ENCODE measurements at regions not wholly inside any gene's neighbourhood (a gene's known extent, or its start where the extent isn't known, plus 50 kb on each side); places are given as distances from the start of the nearest gene placed in this dataset.

GRCh38 chr12:125841332-125841731 is 776.1 kb downstream of the AACS start:
- Histone ChIP-seq H4K8ac (ENCODE audit: extremely low read depth, insufficient read depth, low read length) (no peak overlapping the region), H3K9me3 (ENCODE audit: insufficient read depth in 2 of 2, low read depth in 1 of 2, low read length in 1 of 2) (no peaks in the 10 kb centered on the region), H4K91ac (replicated peaks; ENCODE audit: insufficient read length, low read length) (no peak overlapping the region), H2BK15ac (ENCODE audit: low read length) (no peak overlapping the region), H2AK5ac (ENCODE audit: low read depth, low read length) (no peak overlapping the region), H2BK20ac (ENCODE audit: low read length) (no peak overlapping the region), H3K9ac (replicated peaks in 1 of 4; ENCODE audit: extremely low read depth in 1 of 4, low read depth in 3 of 4, low read length in 3 of 4) (no peak overlapping the region), H3K14ac (ENCODE audit: insufficient read length) (no peak overlapping the region), H3K27me3 (replicated peaks in 1 of 4; ENCODE audit: control insufficient read depth in 3 of 4, extremely low read depth in 1 of 4, insufficient read depth in 3 of 4, low read length in 3 of 4) (no peaks in the 10 kb centered on the region), H3K4me2 (ENCODE audit: insufficient read depth in 1 of 2, low read depth in 2 of 2, low read length in 2 of 2) (no peak overlapping the region), H3K4ac (replicated peaks; ENCODE audit: insufficient read length, low read depth, low read length) (no peak overlapping the region), H4K20me1 (replicated peaks in 1 of 2; ENCODE audit: control insufficient read depth in 1 of 2, insufficient read depth in 2 of 2, low read length in 2 of 2) (peaks cover 0 to 2% of the 10 kb centered on the region in 2 experiments), H3K23ac (ENCODE audit: insufficient read length) (no peak overlapping the region), H3K4me1 (replicated peaks in 1 of 4; ENCODE audit: control insufficient read depth in 3 of 4, insufficient read depth in 4 of 4, low read length in 3 of 4) (no peaks in the 10 kb centered on the region), H3K18ac (ENCODE audit: extremely low read depth, low read length) (no peak overlapping the region), H2BK120ac (replicated peaks; ENCODE audit: low read depth, low read length) (no peak overlapping the region), H2BK5ac (ENCODE audit: low read depth, low read length) (no peak overlapping the region), H3K79me2 (ENCODE audit: control insufficient read depth in 1 of 2, insufficient read depth in 2 of 2, low read length in 2 of 2) (no peaks in the 10 kb centered on the region), H3K79me1 (ENCODE audit: low read depth, low read length) (no peaks in the 10 kb centered on the region), H3K23me2 (ENCODE audit: low read depth, low read length) (no peaks in the 10 kb centered on the region), H2AFZ (ENCODE audit: low read length) (no peak overlapping the region), H4K5ac (ENCODE audit: insufficient read length, low read depth, low read length) (no peak overlapping the region), H2BK12ac (ENCODE audit: low read depth, low read length) (no peak overlapping the region), H3K27ac (ENCODE audit: low read depth, low read length) (no peak overlapping the region), H3K36me3 (ENCODE audit: control insufficient read depth in 2 of 4, insufficient read depth in 4 of 4, low read length in 3 of 4) (no peaks in the 10 kb centered on the region), H3K56ac (replicated peaks; ENCODE audit: insufficient read length, low read depth, low read length) (no peak overlapping the region), H3K4me3 (ENCODE audit: extremely low read depth in 1 of 4, insufficient read depth in 2 of 4, low read depth in 3 of 4, low read length in 4 of 4) (no peak overlapping the region)
- CTCF ChIA-PET (ENCODE audit: partially characterized antibody), result no interaction called here
- DNase-seq (ENCODE audit: low read depth in 1 of 2, low spot score in 2 of 2), result no peak
- WGBS, 2 experiments (ENCODE audit: extremely low coverage in 1 of 2, insufficient coverage in 1 of 2, insufficient read length in 1 of 2, insufficient replicate concordance in 2 of 2, low coverage in 1 of 2, low lambda C conversion rate in 2 of 2, missing lambda C conversion rate in 1 of 2), result 89% methylated on average over 7 of the region's 7 CpGs; no CpG with 5 or more reads in 1 of the 2 experiments
- no peak for FAIRE-seq
- POLR2A ChIA-PET (ENCODE audit: partially characterized antibody), result no interaction called here
- no peak for TF ChIP-seq SIRT6 (IDR thresholded peaks at IDR 0.05; ENCODE audit: low read length)
- TF ChIP-seq EGR1 (IDR thresholded peaks at IDR 0.05; ENCODE audit: borderline replicate concordance, low read depth, low read length), result no peak
- no peak for TF ChIP-seq CREB1 (IDR thresholded peaks at IDR 0.05)
- no peak for TF ChIP-seq CBX8 (IDR thresholded peaks at IDR 0.05; ENCODE audit: borderline replicate concordance, low read depth, low read length)
- TF ChIP-seq, protein P1, sequence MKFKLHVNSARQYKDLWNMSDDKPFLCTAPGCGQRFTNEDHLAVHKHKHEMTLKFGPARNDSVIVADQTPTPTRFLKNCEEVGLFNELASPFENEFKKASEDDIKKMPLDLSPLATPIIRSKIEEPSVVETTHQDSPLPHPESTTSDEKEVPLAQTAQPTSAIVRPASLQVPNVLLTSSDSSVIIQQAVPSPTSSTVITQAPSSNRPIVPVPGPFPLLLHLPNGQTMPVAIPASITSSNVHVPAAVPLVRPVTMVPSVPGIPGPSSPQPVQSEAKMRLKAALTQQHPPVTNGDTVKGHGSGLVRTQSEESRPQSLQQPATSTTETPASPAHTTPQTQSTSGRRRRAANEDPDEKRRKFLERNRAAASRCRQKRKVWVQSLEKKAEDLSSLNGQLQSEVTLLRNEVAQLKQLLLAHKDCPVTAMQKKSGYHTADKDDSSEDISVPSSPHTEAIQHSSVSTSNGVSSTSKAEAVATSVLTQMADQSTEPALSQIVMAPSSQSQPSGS (IDR thresholded peaks at IDR 0.05; ENCODE audit: low read length), result no peak
- TF ChIP-seq, protein P2, sequence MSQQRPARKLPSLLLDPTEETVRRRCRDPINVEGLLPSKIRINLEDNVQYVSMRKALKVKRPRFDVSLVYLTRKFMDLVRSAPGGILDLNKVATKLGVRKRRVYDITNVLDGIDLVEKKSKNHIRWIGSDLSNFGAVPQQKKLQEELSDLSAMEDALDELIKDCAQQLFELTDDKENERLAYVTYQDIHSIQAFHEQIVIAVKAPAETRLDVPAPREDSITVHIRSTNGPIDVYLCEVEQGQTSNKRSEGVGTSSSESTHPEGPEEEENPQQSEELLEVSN (IDR thresholded peaks at IDR 0.05), result no peak
- no peak for TF ChIP-seq POLR2A (IDR thresholded peaks at IDR 0.05; ENCODE audit: control extremely low read depth in 1 of 2, low read depth in 2 of 2, low read length in 2 of 2)
- TF ChIP-seq KDM1A (IDR thresholded peaks at IDR 0.05; ENCODE audit: borderline replicate concordance, low read length), result no peak
- no peak for TF ChIP-seq CTBP2 (IDR thresholded peaks at IDR 0.05; ENCODE audit: borderline replicate concordance, insufficient read depth, insufficient read length, low read length)
- no peak for TF ChIP-seq GTF2F1 (IDR thresholded peaks at IDR 0.05; ENCODE audit: borderline replicate concordance, low read depth, low read length)
- TF ChIP-seq JUND (IDR thresholded peaks at IDR 0.05; ENCODE audit: low read length), result no peak
- TF ChIP-seq SUZ12 (IDR thresholded peaks at IDR 0.05; ENCODE audit: low read length), result no peak
- no peak for TF ChIP-seq EP300 (IDR thresholded peaks at IDR 0.05; ENCODE audit: borderline replicate concordance in 1 of 2, low read depth in 2 of 2, low read length in 2 of 2)
- TF ChIP-seq SIX5 (IDR thresholded peaks at IDR 0.05; ENCODE audit: low read depth, low read length), result no peak
